ENCODE measurements at regions not wholly inside any gene's neighbourhood (a gene's known extent, or its start where the extent isn't known, plus 50 kb on each side); places are given as distances from the start of the nearest gene placed in this dataset.

GRCh38 chr2:41409328-41409727 lies 638.5 kb upstream of the PKDCC start:
- CTCF ChIA-PET, result no interaction called here
- intact Hi-C loops (cut with micrococcal nuclease; ENCODE audit: unreplicated experiment), result no loop called here

GRCh38 chr2:41410011-41410410 lies 637.8 kb upstream of the PKDCC start:
- ChIA-PET POLR2A (ENCODE audit: low non-redundant PET) (no interaction called here), CTCF (no interaction called here)
- intact Hi-C loops (cut with micrococcal nuclease; ENCODE audit: unreplicated experiment), result no loop called here
- Histone ChIP-seq H3K9me3 (ENCODE audit: low read depth, low read length, poor library complexity, severe bottlenecking) (no peaks in the 10 kb centered on the region), H3K4me3 (ENCODE audit: low read depth, low read length, poor library complexity, severe bottlenecking) (no peak overlapping the region), H3K27ac (ENCODE audit: low read depth, low read length, poor library complexity, severe bottlenecking) (no peak overlapping the region), H3K36me3 (ENCODE audit: insufficient read depth, low read length, poor library complexity, severe bottlenecking) (no peaks in the 10 kb centered on the region), H3K27me3 (replicated peaks; ENCODE audit: insufficient read depth, low read depth, low read length, poor library complexity) (peaks cover 21% of the 10 kb centered on the region), H3K4me1 (ENCODE audit: insufficient read depth, low read length, poor library complexity, severe bottlenecking) (no peaks in the 10 kb centered on the region)
- no TSS peak for BruUV-seq (replicated peaks)
- peak; percentile 14 for DNase-seq (ENCODE audit: low spot score)
- TF ChIP-seq EZH2 (IDR thresholded peaks at IDR 0.05; ENCODE audit: borderline replicate concordance, low read depth, low read length, poor library complexity, severe bottlenecking) (no peak), CTCF (conservative IDR thresholded peaks at IDR 0.05; ENCODE audit: low read depth, low read length) (0 out of 2 replicates have a peak, but pooled peaks have one; percentile 23)

More at GRCh38 chr2:41409328-41409727, 638.5 kb upstream of the PKDCC start:
- no peak for DNase-seq (ENCODE audit: low spot score)
- no peak overlapping the region for H3K27ac ChIP-seq (ENCODE audit: low read depth, low read length, poor library complexity, severe bottlenecking)
- H3K36me3 ChIP-seq (ENCODE audit: insufficient read depth, low read length, poor library complexity, severe bottlenecking), result no peaks in the 10 kb centered on the region
- H3K4me3 ChIP-seq (ENCODE audit: low read depth, low read length, poor library complexity, severe bottlenecking), result no peak overlapping the region
- POLR2A ChIA-PET (ENCODE audit: low non-redundant PET), result no interaction called here
- H3K9me3 ChIP-seq (ENCODE audit: low read depth, low read length, poor library complexity, severe bottlenecking), result no peaks in the 10 kb centered on the region
- no TSS peak for BruUV-seq (replicated peaks)
- no peaks in the 10 kb centered on the region for H3K4me1 ChIP-seq (ENCODE audit: insufficient read depth, low read length, poor library complexity, severe bottlenecking)
- H3K27me3 ChIP-seq (replicated peaks; ENCODE audit: insufficient read depth, low read depth, low read length, poor library complexity), result peaks cover 23% of the 10 kb centered on the region
- TF ChIP-seq EZH2 (IDR thresholded peaks at IDR 0.05; ENCODE audit: borderline replicate concordance, low read depth, low read length, poor library complexity, severe bottlenecking) (no peak), CTCF (conservative IDR thresholded peaks at IDR 0.05; ENCODE audit: low read depth, low read length) (no peak)

- Histone ChIP-seq H3K4me1 (ENCODE audit: insufficient read depth, low read length, poor library complexity, severe bottlenecking) (no peaks in the 10 kb centered on the region), H3K27me3 (replicated peaks; ENCODE audit: insufficient read depth, low read depth, low read length, poor library complexity) (peaks cover 11% of the 10 kb centered on the region), H3K9me3 (ENCODE audit: low read depth, low read length, poor library complexity, severe bottlenecking) (no peaks in the 10 kb centered on the region), H3K4me3 (ENCODE audit: low read depth, low read length, poor library complexity, severe bottlenecking) (no peak overlapping the region), H3K36me3 (ENCODE audit: insufficient read depth, low read length, poor library complexity, severe bottlenecking) (no peaks in the 10 kb centered on the region), H3K27ac (ENCODE audit: low read depth, low read length, poor library complexity, severe bottlenecking) (no peak overlapping the region)
- ChIA-PET CTCF (interaction anchor here (0.9 to 1.3 kb wide), 4 partner anchors 14 to 1500 kb away, joined by 3 to 18 read pairs (median 3); no protein-coding TSS in a partner anchor), POLR2A (ENCODE audit: low non-redundant PET) (interaction anchor here (0.5 kb wide), 1 partner anchor 219 kb away, joined by 3 read pairs; no protein-coding TSS in a partner anchor)
- intact Hi-C loops (cut with micrococcal nuclease; ENCODE audit: unreplicated experiment), result loop anchor here (1.0 kb wide), 1 partner anchor 285 kb away; no protein-coding TSS in a partner anchor
- TF ChIP-seq EZH2 (IDR thresholded peaks at IDR 0.05; ENCODE audit: borderline replicate concordance, low read depth, low read length, poor library complexity, severe bottlenecking), result no peak
- TF ChIP-seq CTCF (conservative IDR thresholded peaks at IDR 0.05; ENCODE audit: low read depth, low read length), result no peak
- DNase-seq (ENCODE audit: low spot score), result no peak
- BruUV-seq (replicated peaks), result no TSS peak
These were observed 633.9 kb upstream of the PKDCC start for GRCh38 chr2:41413813-41414485.

Data from A673 (cell line).